DND-41 (cell line): ENCODE measurements at regions not wholly inside any gene's neighbourhood (a gene's known extent, or its start where the extent isn't known, plus 50 kb on each side); places are given as distances from the start of the nearest gene placed in this dataset.

Experiments used
- ATAC-seq: fragments of 200-7000 bp; cut with Tn5 transposase; 3 replicates; pipeline ENCODE4 v1.9.1; 2021; ENCODE audit warnings: low read depth; ENCODE audit not compliant: insufficient read depth
- DNase-seq: peaks from one replicate; pipeline ENCODE4 v3.0.0-alpha.2; 2020
- H2AFZ ChIP-seq: 2 replicates; pipeline ENCODE4 v1.6.0; 2012; ENCODE audit warnings: low read depth, low read length
- H3K27ac ChIP-seq: 2 replicates; pipeline ENCODE4 v1.5.1; 2012; ENCODE audit warnings: low read length, inconsistent platforms
- H3K27me3 ChIP-seq: fragments of 200-600 bp; sonication (generic); 2 replicates; pipeline ENCODE4 v1.6.0; 2012; ENCODE audit warnings: low read length, mild to moderate bottlenecking, inconsistent platforms; ENCODE audit not compliant: insufficient read depth, poor library complexity
- H3K36me3 ChIP-seq: 2 replicates; pipeline ENCODE4 v1.5.1; 2012; ENCODE audit warnings: low read length, inconsistent platforms; ENCODE audit not compliant: insufficient read depth
- H3K4me1 ChIP-seq: 2 replicates; pipeline ENCODE4 v1.5.1; 2012; ENCODE audit warnings: mild to moderate bottlenecking, low read length; ENCODE audit not compliant: insufficient read depth
- H3K4me2 ChIP-seq: 2 replicates; pipeline ENCODE4 v1.6.0; 2012; ENCODE audit warnings: mild to moderate bottlenecking, moderate library complexity, low read length, inconsistent platforms; ENCODE audit not compliant: insufficient read depth
- H3K4me3 ChIP-seq, 2 experiments: fragments of 200-600 bp in 1 of 2; shearing (Covaris generic) in 1 of 2; 2 replicates each; pipeline ENCODE4 v1.5.1; 2012 to 2016; ENCODE audit warnings: inconsistent platforms in 2 of 2, low read length in 2 of 2, mild to moderate bottlenecking in 2 of 2, low read depth in 1 of 2, moderate library complexity in 1 of 2
- H3K79me2 ChIP-seq: 2 replicates; pipeline ENCODE4 v1.6.0; 2012; ENCODE audit warnings: low read length, inconsistent platforms; ENCODE audit not compliant: insufficient read depth
- H3K9ac ChIP-seq: 2 replicates; pipeline ENCODE4 v1.6.0; 2012; ENCODE audit warnings: low read depth, mild to moderate bottlenecking, inconsistent platforms, low read length, moderate library complexity
- H3K9me3 ChIP-seq: 2 replicates; pipeline ENCODE4 v1.5.1; 2012; ENCODE audit warnings: low read length, moderate library complexity, mild to moderate bottlenecking, inconsistent platforms; ENCODE audit not compliant: insufficient read depth, severe bottlenecking
- H4K20me1 ChIP-seq: 2 replicates; pipeline ENCODE4 v1.6.0; 2012; ENCODE audit warnings: low read length; ENCODE audit not compliant: insufficient read depth
- CTCF ChIP-seq: IDR thresholded peaks from 2 replicates; pipeline ENCODE4 v1.5.1; 2012; ENCODE audit warnings: borderline replicate concordance, low read length, moderate library complexity, mild to moderate bottlenecking; ENCODE audit not compliant: poor library complexity, severe bottlenecking; ENCODE audit errors: extremely low read depth
- EZH2 ChIP-seq: IDR thresholded peaks from 3 replicates; pipeline ENCODE4 v1.6.1; 2012; ENCODE audit warnings: borderline replicate concordance, low read depth, mild to moderate bottlenecking, moderate library complexity, low read length, inconsistent platforms; ENCODE audit not compliant: severe bottlenecking

GRCh38 chr2:43085929-43086328 is 140.5 kb downstream of the ZFP36L2 start:
- no peak overlapping the region for H3K4me3 ChIP-seq
- no peak for ATAC-seq
- no peaks in the 10 kb centered on the region for H4K20me1 ChIP-seq
- H3K36me3 ChIP-seq, result no peaks in the 10 kb centered on the region
- H2AFZ ChIP-seq, result no peak overlapping the region
- H3K27me3 ChIP-seq, result no peaks in the 10 kb centered on the region
- peak overlapping the region; percentile 84 for H3K27ac ChIP-seq
- H3K4me1 ChIP-seq, result peaks cover 64% of the 10 kb centered on the region
- no peak overlapping the region for H3K4me2 ChIP-seq
- H3K9ac ChIP-seq, result peak overlapping the region; percentile 48; the same call in 1 of the 2 replicates
- H3K79me2 ChIP-seq, result no peaks in the 10 kb centered on the region
- DNase-seq, result no peak
- TF ChIP-seq CTCF, result no peak
- no peak for TF ChIP-seq EZH2
- peaks cover 8% of the 10 kb centered on the region for H3K9me3 ChIP-seq

- no peak overlapping the region for H2AFZ ChIP-seq
- H4K20me1 ChIP-seq, result no peaks in the 10 kb centered on the region
- H3K9ac ChIP-seq, result peak overlapping the region; percentile 48
- H3K4me2 ChIP-seq, result peak overlapping the region; percentile 36
- no peak overlapping the region for H3K4me3 ChIP-seq
- H3K4me1 ChIP-seq, result peaks cover 68% of the 10 kb centered on the region
- DNase-seq (no peak), ATAC-seq (no peak)
- H3K79me2 ChIP-seq, result no peaks in the 10 kb centered on the region
- peak overlapping the region; percentile 84 for H3K27ac ChIP-seq
- H3K27me3 ChIP-seq, result no peaks in the 10 kb centered on the region
- H3K36me3 ChIP-seq, result no peaks in the 10 kb centered on the region
- H3K9me3 ChIP-seq, result peaks cover 4% of the 10 kb centered on the region
- TF ChIP-seq EZH2 (no peak), CTCF (no peak)
These were observed 140.9 kb downstream of the ZFP36L2 start for GRCh38 chr2:43085505-43085904.

- H3K4me3 ChIP-seq, result no peak overlapping the region
- TF ChIP-seq CTCF (no peak), EZH2 (no peak)
- H3K9ac ChIP-seq, result peak overlapping the region; percentile 48
- H3K36me3 ChIP-seq, result no peaks in the 10 kb centered on the region
- no peaks in the 10 kb centered on the region for H3K27me3 ChIP-seq
- ATAC-seq (peak; percentile 70), DNase-seq (peak; percentile 72)
- peak overlapping the region; percentile 36 for H3K4me2 ChIP-seq
- peak overlapping the region; percentile 3; the same call in 1 of the 2 replicates for H2AFZ ChIP-seq
- no peaks in the 10 kb centered on the region for H3K9me3 ChIP-seq
- H4K20me1 ChIP-seq, result no peaks in the 10 kb centered on the region
- H3K79me2 ChIP-seq, result no peaks in the 10 kb centered on the region
- peak overlapping the region; percentile 84 for H3K27ac ChIP-seq
- H3K4me1 ChIP-seq, result peaks cover 76% of the 10 kb centered on the region
These were observed 141.7 kb downstream of the ZFP36L2 start for GRCh38 chr2:43084699-43085091.
